22Rv1 (cell line): ENCODE measurements at regions not wholly inside any gene's neighbourhood (a gene's known extent, or its start where the extent isn't known, plus 50 kb on each side); places are given as distances from the start of the nearest gene placed in this dataset.

Source experiments
- ZFX ChIP-seq: fragments of 450-650 bp; IDR thresholded peaks from 2 replicates; pipeline ENCODE4 v1.6.1; 2017; ENCODE audit warnings: antibody characterized with exemption, borderline replicate concordance
- TF ChIP-seq, protein P1 (sequence below): fragments of 450-650 bp; IDR thresholded peaks from 2 replicates; pipeline ENCODE4 v1.5.1; 2017; ENCODE audit warnings: mild to moderate bottlenecking

- TF ChIP-seq, protein P1, sequence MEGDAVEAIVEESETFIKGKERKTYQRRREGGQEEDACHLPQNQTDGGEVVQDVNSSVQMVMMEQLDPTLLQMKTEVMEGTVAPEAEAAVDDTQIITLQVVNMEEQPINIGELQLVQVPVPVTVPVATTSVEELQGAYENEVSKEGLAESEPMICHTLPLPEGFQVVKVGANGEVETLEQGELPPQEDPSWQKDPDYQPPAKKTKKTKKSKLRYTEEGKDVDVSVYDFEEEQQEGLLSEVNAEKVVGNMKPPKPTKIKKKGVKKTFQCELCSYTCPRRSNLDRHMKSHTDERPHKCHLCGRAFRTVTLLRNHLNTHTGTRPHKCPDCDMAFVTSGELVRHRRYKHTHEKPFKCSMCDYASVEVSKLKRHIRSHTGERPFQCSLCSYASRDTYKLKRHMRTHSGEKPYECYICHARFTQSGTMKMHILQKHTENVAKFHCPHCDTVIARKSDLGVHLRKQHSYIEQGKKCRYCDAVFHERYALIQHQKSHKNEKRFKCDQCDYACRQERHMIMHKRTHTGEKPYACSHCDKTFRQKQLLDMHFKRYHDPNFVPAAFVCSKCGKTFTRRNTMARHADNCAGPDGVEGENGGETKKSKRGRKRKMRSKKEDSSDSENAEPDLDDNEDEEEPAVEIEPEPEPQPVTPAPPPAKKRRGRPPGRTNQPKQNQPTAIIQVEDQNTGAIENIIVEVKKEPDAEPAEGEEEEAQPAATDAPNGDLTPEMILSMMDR, result no peak
- no peak for TF ChIP-seq ZFX
These were observed 64.9 kb upstream of the SHH start for GRCh38 chr7:155877167-155877566.
